ENCODE measurements at regions not wholly inside any gene's neighbourhood (a gene's known extent, or its start where the extent isn't known, plus 50 kb on each side); places are given as distances from the start of the nearest gene placed in this dataset.

- peaks cover 0 to 4% (median under 1%) of the 10 kb centered on the region in 3 experiments; a peak in 3 of 7 replicates for H3K36me3 Mint-ChIP-seq (ENCODE audit: insufficient read depth in 1 of 3, low read depth in 3 of 3)
- Histone ChIP-seq H3K27ac (ENCODE audit: insufficient read length, low read depth, low read length) (no peak overlapping the region), H2BK20ac (ENCODE audit: low read depth, low read length, poor library complexity, severe bottlenecking) (no peak overlapping the region), H3K23ac (ENCODE audit: insufficient read length, low read depth, low read length) (no peak overlapping the region), H3K79me1 (ENCODE audit: insufficient read depth, low read depth, low read length, poor library complexity, severe bottlenecking) (no peaks in the 10 kb centered on the region), H2BK12ac (ENCODE audit: insufficient read length, low read depth, low read length) (no peak overlapping the region), H2BK5ac (ENCODE audit: insufficient read length, low read length) (no peak overlapping the region), H3K79me2 (ENCODE audit: insufficient read depth, low read length) (no peaks in the 10 kb centered on the region), H2BK15ac (ENCODE audit: low read depth, low read length) (no peak overlapping the region), H3K56ac (ENCODE audit: insufficient read length, low read depth, low read length) (no peak overlapping the region), H2AFZ (ENCODE audit: low read length) (no peak overlapping the region), H3K23me2 (ENCODE audit: insufficient read length, low read depth, low read length, poor library complexity, severe bottlenecking) (no peaks in the 10 kb centered on the region), H4K91ac (ENCODE audit: insufficient read length, low read depth, low read length) (no peak overlapping the region), H2AK5ac (ENCODE audit: insufficient read length, low read length) (no peak overlapping the region), H3K14ac (ENCODE audit: insufficient read depth, low read length) (no peak overlapping the region), H3K9ac (ENCODE audit: extremely low read depth, insufficient read length, low read length) (no peak overlapping the region), H3K27me3 (ENCODE audit: insufficient read depth, low read length) (no peaks in the 10 kb centered on the region), H3K4me2 (ENCODE audit: insufficient read depth, insufficient read length, low read length) (no peak overlapping the region), H4K20me1 (ENCODE audit: control insufficient read depth, insufficient read depth, insufficient read length) (no peaks in the 10 kb centered on the region), H4K8ac (replicated peaks; ENCODE audit: insufficient read length, low read depth, low read length) (no peak overlapping the region), H4K5ac (ENCODE audit: insufficient read length, low read depth, low read length) (no peak overlapping the region), H3K18ac (ENCODE audit: insufficient read length, low read depth, low read length) (no peak overlapping the region), H3K4ac (ENCODE audit: low read depth, low read length) (no peak overlapping the region), H3T11ph (ENCODE audit: low read length) (no peak overlapping the region), H3K9me3 (ENCODE audit: control insufficient read depth, low read depth, low read length) (peaks cover 4% of the 10 kb centered on the region), H3K4me1 (ENCODE audit: insufficient read depth, low read length) (no peaks in the 10 kb centered on the region), H2BK120ac (ENCODE audit: low read depth, low read length, poor library complexity, severe bottlenecking) (no peak overlapping the region)
- no peak for DNase-seq
- peaks cover under 1 to 12% of the 10 kb centered on the region in 2 experiments; a peak in 4 of 5 replicates for H3K9me3 Mint-ChIP-seq
- no CpG with 5 or more reads among the region's 4 CpGs for WGBS (ENCODE audit: extremely low coverage, insufficient read length, low lambda C conversion rate)
- no peak overlapping the region for H3K27ac Mint-ChIP-seq
- no peak overlapping the region for H3K4me3 Mint-ChIP-seq
- no peak for TF ChIP-seq CTCF (conservative IDR thresholded peaks at IDR 0.05)
- H3K27me3 Mint-ChIP-seq (ENCODE audit: low read depth): peaks cover 2% of the 10 kb centered on the region; the same call in 1 of the 2 replicates
- H3K4me1 Mint-ChIP-seq: peaks cover 12 to 13% of the 10 kb centered on the region in 2 experiments
Measured at GRCh38 chr9:119902611-119903010, 533.4 kb upstream of the BRINP1 start.

Measured in H9 (cell line).